Liver (tissue), 8 donors: ENCODE measurements at regions not wholly inside any gene's neighbourhood (a gene's known extent, or its start where the extent isn't known, plus 50 kb on each side); places are given as distances from the start of the nearest gene placed in this dataset.

Experiments used
- DNase-seq: peaks from one replicate; pipeline ENCODE4 v3.0.0-alpha.2; 2017; ENCODE audit warnings: low spot score
- H3K27ac ChIP-seq, 2 donors: one replicate each; pipeline ENCODE4 v1.7.0; 2013; ENCODE audit warnings: inconsistent platforms in 2 of 2, low read length in 2 of 2, control low read depth in 1 of 2, low read depth in 1 of 2, mild to moderate bottlenecking in 1 of 2
- H3K27me3 ChIP-seq, 4 donors: one replicate each; pipeline versions ENCODE4 v1.6.1 to v1.7.0; 2013; ENCODE audit warnings: low read length in 3 of 4, inconsistent platforms in 1 of 4, mild to moderate bottlenecking in 1 of 4, moderate library complexity in 1 of 4; ENCODE audit not compliant: control insufficient read depth in 4 of 4, insufficient read depth in 4 of 4
- H3K36me3 ChIP-seq, 4 donors: one replicate each; pipeline versions ENCODE4 v1.6.1 to v1.7.0; 2013; ENCODE audit warnings: low read length in 3 of 4, mild to moderate bottlenecking in 3 of 4, low read depth in 1 of 4, moderate library complexity in 1 of 4; ENCODE audit not compliant: control insufficient read depth in 4 of 4, insufficient read depth in 3 of 4
- H3K4me1 ChIP-seq, 4 donors: one replicate each; pipeline versions ENCODE4 v1.6.1 to v1.7.0; 2013; ENCODE audit warnings: low read length in 3 of 4, mild to moderate bottlenecking in 3 of 4, moderate library complexity in 1 of 4; ENCODE audit not compliant: control insufficient read depth in 4 of 4, insufficient read depth in 4 of 4
- H3K4me3 ChIP-seq, 3 donors: one replicate each; pipeline versions ENCODE4 v1.6.1 to v1.7.0; 2013; ENCODE audit warnings: low read length in 3 of 3, control low read depth in 1 of 3, low read depth in 1 of 3, mild to moderate bottlenecking in 1 of 3
- H3K9ac ChIP-seq, 2 donors: one replicate each; pipeline ENCODE4 v1.7.0; 2013; ENCODE audit warnings: low read length in 2 of 2, mild to moderate bottlenecking in 2 of 2, moderate library complexity in 2 of 2, control low read depth in 1 of 2, low read depth in 1 of 2
- H3K9me3 ChIP-seq, 4 donors: one replicate each; pipeline versions ENCODE4 v1.6.1 to v1.7.0; 2013; ENCODE audit warnings: low read length in 3 of 4; ENCODE audit not compliant: control insufficient read depth in 4 of 4
- ATF3 ChIP-seq: IDR thresholded peaks from 2 replicates; pipeline ENCODE4 v1.6.1; 2016; ENCODE audit warnings: antibody characterized with exemption
- EGR1 ChIP-seq, 2 donors: IDR thresholded peaks; 2 replicates each; pipeline ENCODE4 v1.6.1; 2016 to 2018; ENCODE audit warnings: antibody characterized with exemption in 2 of 2, low read depth in 2 of 2
- FOXA1 ChIP-seq: IDR thresholded peaks from 2 replicates; pipeline ENCODE4 v1.6.1; 2016; ENCODE audit warnings: antibody characterized with exemption
- FOXA2 ChIP-seq: IDR thresholded peaks from 2 replicates; pipeline ENCODE4 v1.6.1; 2016; ENCODE audit warnings: antibody characterized with exemption
- GABPA ChIP-seq, 2 donors: IDR thresholded peaks in 1 of 2; conservative IDR thresholded peaks in 1 of 2; 2 replicates each; pipeline ENCODE4 v1.6.1; 2016; ENCODE audit warnings: antibody characterized with exemption in 2 of 2, mild to moderate bottlenecking in 1 of 2, moderate library complexity in 1 of 2
- HNF4A ChIP-seq, 2 donors: conservative IDR thresholded peaks; 2 replicates each; pipeline ENCODE4 v1.6.1; 2016; ENCODE audit warnings: antibody characterized with exemption in 2 of 2, mild to moderate bottlenecking in 2 of 2
- HNF4G ChIP-seq: IDR thresholded peaks from 2 replicates; pipeline ENCODE4 v1.6.1; 2016; ENCODE audit warnings: antibody characterized with exemption
- JUND ChIP-seq, 2 donors: IDR thresholded peaks; 2 replicates each; pipeline ENCODE4 v1.6.1; 2016; ENCODE audit warnings: antibody characterized with exemption in 2 of 2
- MAX ChIP-seq: IDR thresholded peaks from 2 replicates; pipeline ENCODE4 v1.6.1; 2016; ENCODE audit warnings: antibody characterized with exemption
- NR2F2 ChIP-seq: IDR thresholded peaks from 2 replicates; pipeline ENCODE4 v1.6.1; 2016; ENCODE audit warnings: antibody characterized with exemption
- RAD21 ChIP-seq, 2 donors: IDR thresholded peaks; 2 replicates each; pipeline ENCODE4 v1.6.1; 2016; ENCODE audit warnings: antibody characterized with exemption in 2 of 2, mild to moderate bottlenecking in 2 of 2
- REST ChIP-seq: IDR thresholded peaks from 2 replicates; pipeline ENCODE4 v1.6.1; 2016; ENCODE audit warnings: antibody characterized with exemption, mild to moderate bottlenecking
- RXRA ChIP-seq, 2 donors: IDR thresholded peaks; 2 replicates each; pipeline ENCODE4 v1.6.1; 2017 to 2018; ENCODE audit warnings: antibody characterized with exemption in 2 of 2, mild to moderate bottlenecking in 1 of 2
- SP1 ChIP-seq: IDR thresholded peaks from 2 replicates; pipeline ENCODE4 v1.6.1; 2018; ENCODE audit warnings: antibody characterized with exemption, mild to moderate bottlenecking
- TAF1 ChIP-seq: conservative IDR thresholded peaks from 2 replicates; pipeline ENCODE4 v1.6.1; 2016; ENCODE audit warnings: antibody characterized with exemption, mild to moderate bottlenecking
- YY1 ChIP-seq: IDR thresholded peaks from 2 replicates; pipeline ENCODE4 v1.6.1; 2016; ENCODE audit warnings: antibody characterized with exemption, mild to moderate bottlenecking
- ZBTB33 ChIP-seq: IDR thresholded peaks from 2 replicates; pipeline ENCODE4 v1.6.1; 2016; ENCODE audit warnings: antibody characterized with exemption
- WGBS: extraction: QIAGEN DNeasy Blood & Tissue Kit; methylation state at CpG from one replicate; pipeline ENCODE4 v1.1.7; 2013; 5-methylcytosine and 5-hydroxymethylcytosine counted together
- TF ChIP-seq, protein P1 (sequence below): fragments of 150-350 bp; IDR thresholded peaks from 2 replicates; pipeline ENCODE4 v1.5.1; 2017; ENCODE audit warnings: improper control_type of control experiment, low read depth, low read length; ENCODE audit not compliant: missing input control
- donor health status: healthy.
- donor health status: healthy.
- donor health status: healthy.
- donor health status: healthy.
- donor health status: healthy.

- no peaks in the 10 kb centered on the region for H3K9me3 ChIP-seq
- no peaks in the 10 kb centered on the region for H3K27me3 ChIP-seq
- no peak overlapping the region for H3K4me3 ChIP-seq
- DNase-seq = no peak
- no peak overlapping the region for H3K27ac ChIP-seq
- no peaks in the 10 kb centered on the region for H3K36me3 ChIP-seq
- no peak overlapping the region for H3K9ac ChIP-seq
- TF ChIP-seq, protein P1, sequence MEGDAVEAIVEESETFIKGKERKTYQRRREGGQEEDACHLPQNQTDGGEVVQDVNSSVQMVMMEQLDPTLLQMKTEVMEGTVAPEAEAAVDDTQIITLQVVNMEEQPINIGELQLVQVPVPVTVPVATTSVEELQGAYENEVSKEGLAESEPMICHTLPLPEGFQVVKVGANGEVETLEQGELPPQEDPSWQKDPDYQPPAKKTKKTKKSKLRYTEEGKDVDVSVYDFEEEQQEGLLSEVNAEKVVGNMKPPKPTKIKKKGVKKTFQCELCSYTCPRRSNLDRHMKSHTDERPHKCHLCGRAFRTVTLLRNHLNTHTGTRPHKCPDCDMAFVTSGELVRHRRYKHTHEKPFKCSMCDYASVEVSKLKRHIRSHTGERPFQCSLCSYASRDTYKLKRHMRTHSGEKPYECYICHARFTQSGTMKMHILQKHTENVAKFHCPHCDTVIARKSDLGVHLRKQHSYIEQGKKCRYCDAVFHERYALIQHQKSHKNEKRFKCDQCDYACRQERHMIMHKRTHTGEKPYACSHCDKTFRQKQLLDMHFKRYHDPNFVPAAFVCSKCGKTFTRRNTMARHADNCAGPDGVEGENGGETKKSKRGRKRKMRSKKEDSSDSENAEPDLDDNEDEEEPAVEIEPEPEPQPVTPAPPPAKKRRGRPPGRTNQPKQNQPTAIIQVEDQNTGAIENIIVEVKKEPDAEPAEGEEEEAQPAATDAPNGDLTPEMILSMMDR = no peak
- no peak for TF ChIP-seq REST
- TF ChIP-seq MAX = no peak
- TF ChIP-seq HNF4A (conservative IDR thresholded peaks at IDR 0.05) = peak in 1 of 2 donors; percentile 20
- TF ChIP-seq RAD21 (IDR thresholded peaks at IDR 0.05) = peak in 1 of 2 donors; percentile 18
- H3K4me1 ChIP-seq = no peaks in the 10 kb centered on the region
- WGBS = 48% methylated on average over 4 of the region's 4 CpGs
These were observed 168.1 kb downstream of the RBM26 start for GRCh38 chr13:79237981-79238380.

- Histone ChIP-seq H3K4me1 (peaks cover 0 to 4% (median 0%) of the 10 kb centered on the region in 4 donors), H3K36me3 (no peaks in the 10 kb centered on the region), H3K9me3 (no peaks in the 10 kb centered on the region), H3K4me3 (no peak overlapping the region), H3K27ac (no peak overlapping the region), H3K27me3 (no peaks in the 10 kb centered on the region), H3K9ac (no peak overlapping the region)
- no peak for DNase-seq
- TF ChIP-seq, protein P1 = no peak
- no peak for TF ChIP-seq MAX
- TF ChIP-seq YY1 = no peak
- no peak for TF ChIP-seq HNF4G
- TF ChIP-seq REST = no peak
- no peak for TF ChIP-seq HNF4A (conservative IDR thresholded peaks at IDR 0.05)
- TF ChIP-seq JUND (IDR thresholded peaks at IDR 0.05) = no peak
- TF ChIP-seq NR2F2 = no peak
- no peak for TF ChIP-seq TAF1
- no peak for TF ChIP-seq RAD21 (IDR thresholded peaks at IDR 0.05)
- no peak for TF ChIP-seq ZBTB33
- no peak for TF ChIP-seq ATF3
- no peak for TF ChIP-seq EGR1 (IDR thresholded peaks at IDR 0.05; ENCODE audit: low read depth in 2 of 2)
- TF ChIP-seq SP1 = no peak
- no peak for TF ChIP-seq RXRA (IDR thresholded peaks at IDR 0.05)
- no peak for TF ChIP-seq GABPA (IDR thresholded peaks at IDR 0.05 in 1 of 2, conservative IDR thresholded peaks at IDR 0.05 in 1 of 2)
- TF ChIP-seq FOXA2 = no peak
- TF ChIP-seq FOXA1 = no peak
- 87% methylated on average over 2 of the region's 2 CpGs for WGBS
These were observed 174.2 kb downstream of the RBM26 start for GRCh38 chr13:79231887-79232286.
